ENCODE measurements at regions not wholly inside any gene's neighbourhood (a gene's known extent, or its start where the extent isn't known, plus 50 kb on each side); places are given as distances from the start of the nearest gene placed in this dataset.

GRCh38 chr6:6491761-6492160 is 96.8 kb upstream of the LY86 start:
- no peak for TF ChIP-seq CTCF (IDR thresholded peaks at IDR 0.05)
- TF ChIP-seq SIN3A (IDR thresholded peaks at IDR 0.05; ENCODE audit: borderline replicate concordance, insufficient read depth, low read depth, low read length) = no peak
- no peak for TF ChIP-seq TCF7L2 (IDR thresholded peaks at IDR 0.05; ENCODE audit: low read depth, low read length)
- TF ChIP-seq POLR2AphosphoS5 (IDR thresholded peaks at IDR 0.05; ENCODE audit: low read depth, low read length) = no peak
